ENCODE measurements at regions not wholly inside any gene's neighbourhood (a gene's known extent, or its start where the extent isn't known, plus 50 kb on each side); places are given as distances from the start of the nearest gene placed in this dataset.

DNA sequence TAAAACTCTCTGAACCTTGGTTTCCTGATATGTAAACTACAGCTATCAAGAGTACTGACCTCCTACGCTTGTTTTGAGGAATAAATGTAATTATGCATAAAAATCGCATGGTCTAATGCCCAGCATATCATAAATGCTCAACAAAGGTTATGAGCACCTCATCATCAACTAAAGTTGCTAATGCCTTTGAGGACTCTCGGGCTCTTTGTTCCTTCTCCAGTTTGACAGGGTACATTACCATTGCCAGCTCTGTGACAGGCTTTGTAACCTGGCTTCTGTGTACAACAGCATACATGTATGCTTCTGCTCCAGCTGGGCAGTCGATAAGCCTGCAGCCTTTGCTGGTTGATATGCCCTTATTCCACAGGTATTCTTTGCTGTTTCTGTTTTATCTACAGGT is 95.2 kb downstream of the C9orf152 start:
- intact Hi-C loops (cut with micrococcal nuclease), result loop anchor here (5.0 kb wide), 1 partner anchor 40 kb away; no protein-coding TSS in a partner anchor
- Histone ChIP-seq H3K27ac (ENCODE audit: low read length in 2 of 2) (peak overlapping the region; percentile 26 to 66), H3K79me2 (ENCODE audit: control insufficient read depth, insufficient read depth, low read length) (peaks cover 100% of the 10 kb centered on the region), H3K27me3 (replicated peaks in 1 of 4; ENCODE audit: control extremely low read depth in 1 of 4, control insufficient read depth in 3 of 4, insufficient read depth in 4 of 4, low read length in 3 of 4) (no peaks in the 10 kb centered on the region), H3K4me1 (ENCODE audit: control insufficient read depth in 2 of 2, insufficient read depth in 2 of 2, low read length in 2 of 2) (peaks cover 63 to 83% of the 10 kb centered on the region in 2 donors), H3K36me3 (replicated peaks in 1 of 2; ENCODE audit: control extremely low read depth in 1 of 2, control insufficient read depth in 1 of 2, extremely low read depth in 1 of 2, insufficient read depth in 2 of 2, low read length in 1 of 2) (peaks cover 0 to 22% of the 10 kb centered on the region in 2 experiments), H3K9me3 (ENCODE audit: control extremely low read depth in 1 of 3, control insufficient read depth in 2 of 3, insufficient read depth in 1 of 3, low read length in 2 of 3) (no peaks in the 10 kb centered on the region), H3K9ac (ENCODE audit: low read length) (peak overlapping the region; percentile 10), H3K4me3 (ENCODE audit: control extremely low read depth in 1 of 5, extremely low read depth in 1 of 5, insufficient read depth in 1 of 5, low read depth in 2 of 5, low read length in 4 of 5) (peak overlapping the region in 1 of 5 experiments; percentile 27), H3K4me2 (replicated peaks; ENCODE audit: low read depth, low read length, poor library complexity, severe bottlenecking) (peak overlapping the region; percentile 50), H4K20me1 (ENCODE audit: control insufficient read depth, insufficient read depth, low read length, poor library complexity, severe bottlenecking) (peaks cover 66% of the 10 kb centered on the region), H2AFZ (ENCODE audit: insufficient read depth, low read depth, low read length, poor library complexity, severe bottlenecking) (no peak overlapping the region)
- TF ChIP-seq EZH2 (IDR thresholded peaks at IDR 0.05; ENCODE audit: borderline replicate concordance, insufficient read depth, low read depth, low read length, poor library complexity, severe bottlenecking), result no peak
- TF ChIP-seq, protein P1, sequence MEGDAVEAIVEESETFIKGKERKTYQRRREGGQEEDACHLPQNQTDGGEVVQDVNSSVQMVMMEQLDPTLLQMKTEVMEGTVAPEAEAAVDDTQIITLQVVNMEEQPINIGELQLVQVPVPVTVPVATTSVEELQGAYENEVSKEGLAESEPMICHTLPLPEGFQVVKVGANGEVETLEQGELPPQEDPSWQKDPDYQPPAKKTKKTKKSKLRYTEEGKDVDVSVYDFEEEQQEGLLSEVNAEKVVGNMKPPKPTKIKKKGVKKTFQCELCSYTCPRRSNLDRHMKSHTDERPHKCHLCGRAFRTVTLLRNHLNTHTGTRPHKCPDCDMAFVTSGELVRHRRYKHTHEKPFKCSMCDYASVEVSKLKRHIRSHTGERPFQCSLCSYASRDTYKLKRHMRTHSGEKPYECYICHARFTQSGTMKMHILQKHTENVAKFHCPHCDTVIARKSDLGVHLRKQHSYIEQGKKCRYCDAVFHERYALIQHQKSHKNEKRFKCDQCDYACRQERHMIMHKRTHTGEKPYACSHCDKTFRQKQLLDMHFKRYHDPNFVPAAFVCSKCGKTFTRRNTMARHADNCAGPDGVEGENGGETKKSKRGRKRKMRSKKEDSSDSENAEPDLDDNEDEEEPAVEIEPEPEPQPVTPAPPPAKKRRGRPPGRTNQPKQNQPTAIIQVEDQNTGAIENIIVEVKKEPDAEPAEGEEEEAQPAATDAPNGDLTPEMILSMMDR (IDR thresholded peaks at IDR 0.05), result no peak
- Mint-ChIP-seq H3K4me1 (peaks cover 72% of the 10 kb centered on the region), H3K27me3 (no peaks in the 10 kb centered on the region), H3K4me3 (peak overlapping the region; percentile 69), H3K9me3 (ENCODE audit: insufficient read depth) (no peaks in the 10 kb centered on the region), H3K27ac (peak overlapping the region; percentile 54)
- DNase-seq, result peak; percentile 22
- ATAC-seq (ENCODE audit: low read depth), result peak; percentile 32
- ChIA-PET CTCF (interaction anchor here (0.7 to 4.1 kb wide), 7 partner anchors 13 to 209 kb away, joined by 3 to 20 read pairs (median 3); no protein-coding TSS in a partner anchor), POLR2A (no interaction called here)
- 10% methylated on average over 2 of the region's 4 CpGs for WGBS (ENCODE audit: insufficient coverage)

DNA sequence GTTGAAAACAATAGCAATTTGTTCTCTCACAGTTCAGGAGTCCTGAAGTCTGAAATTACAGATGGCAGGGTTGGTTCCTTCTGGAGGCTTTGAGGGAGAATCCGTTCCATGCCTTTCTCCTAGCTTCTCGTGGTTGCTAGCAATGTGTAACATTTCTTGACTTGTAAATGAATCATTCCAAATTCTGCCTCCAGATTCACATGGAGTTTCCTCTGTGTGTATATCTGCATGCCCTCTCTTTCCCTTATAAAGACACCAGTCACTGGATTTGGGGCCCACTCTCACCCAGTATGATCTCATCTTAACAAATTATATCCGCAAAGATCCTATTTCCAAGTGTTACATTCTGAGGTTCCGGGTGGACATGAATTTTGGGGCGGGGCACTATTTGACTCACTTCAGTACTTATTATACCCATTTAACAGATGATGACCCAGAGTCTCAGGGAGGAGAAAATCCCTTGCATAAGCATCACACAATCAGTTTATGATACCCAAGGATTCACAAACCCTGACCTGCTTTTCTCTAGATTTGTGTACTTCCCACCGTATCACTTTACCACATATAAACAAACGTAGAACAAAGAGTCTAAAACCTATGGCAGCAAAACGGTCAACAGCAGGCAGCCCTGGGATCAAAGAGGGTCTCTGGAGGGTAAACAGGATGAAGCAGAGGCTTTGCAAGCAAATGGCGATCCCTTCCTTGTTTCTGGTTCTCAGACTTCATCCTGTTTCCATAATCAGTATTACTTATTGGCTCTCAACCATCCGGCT is 93.7 kb downstream of the C9orf152 start:
- Histone ChIP-seq H3K4me2 (replicated peaks; ENCODE audit: low read depth, low read length, poor library complexity, severe bottlenecking) (no peak overlapping the region), H3K9me3 (ENCODE audit: control extremely low read depth in 1 of 3, control insufficient read depth in 2 of 3, insufficient read depth in 1 of 3, low read length in 2 of 3) (no peaks in the 10 kb centered on the region), H3K4me1 (ENCODE audit: control insufficient read depth in 2 of 2, insufficient read depth in 2 of 2, low read length in 2 of 2) (peaks cover 64 to 85% of the 10 kb centered on the region in 2 donors), H3K4me3 (ENCODE audit: control extremely low read depth in 1 of 5, extremely low read depth in 1 of 5, insufficient read depth in 1 of 5, low read depth in 2 of 5, low read length in 4 of 5) (no peak overlapping the region), H3K27me3 (replicated peaks in 1 of 4; ENCODE audit: control extremely low read depth in 1 of 4, control insufficient read depth in 3 of 4, insufficient read depth in 4 of 4, low read length in 3 of 4) (no peaks in the 10 kb centered on the region), H3K36me3 (replicated peaks in 1 of 2; ENCODE audit: control extremely low read depth in 1 of 2, control insufficient read depth in 1 of 2, extremely low read depth in 1 of 2, insufficient read depth in 2 of 2, low read length in 1 of 2) (peaks cover 0 to 27% of the 10 kb centered on the region in 2 experiments), H3K27ac (ENCODE audit: low read length in 2 of 2) (peak overlapping the region in 1 of 2 donors; percentile 62), H3K79me2 (ENCODE audit: control insufficient read depth, insufficient read depth, low read length) (peaks cover 99% of the 10 kb centered on the region), H2AFZ (ENCODE audit: insufficient read depth, low read depth, low read length, poor library complexity, severe bottlenecking) (no peak overlapping the region), H3K9ac (ENCODE audit: low read length) (no peak overlapping the region), H4K20me1 (ENCODE audit: control insufficient read depth, insufficient read depth, low read length, poor library complexity, severe bottlenecking) (peaks cover 78% of the 10 kb centered on the region)
- no peak for DNase-seq
- no peaks in the 10 kb centered on the region for H3K9me3 Mint-ChIP-seq (ENCODE audit: insufficient read depth)
- H3K27me3 Mint-ChIP-seq, result no peaks in the 10 kb centered on the region
- peak overlapping the region; percentile 55 for H3K27ac Mint-ChIP-seq
- ChIA-PET POLR2A (no interaction called here), CTCF (interaction anchor here (0.9 kb wide), 1 partner anchor 67 kb away, joined by 4 read pairs; no protein-coding TSS in a partner anchor)
- TF ChIP-seq, protein P1 (IDR thresholded peaks at IDR 0.05), result no peak
- no peak for TF ChIP-seq EZH2 (IDR thresholded peaks at IDR 0.05; ENCODE audit: borderline replicate concordance, insufficient read depth, low read depth, low read length, poor library complexity, severe bottlenecking)
- WGBS (ENCODE audit: insufficient coverage), result 85% methylated on average over 4 of the region's 10 CpGs
- H3K4me3 Mint-ChIP-seq, result peak overlapping the region; percentile 17
- intact Hi-C loops (cut with micrococcal nuclease), result loop anchor here (5.0 kb wide), 1 partner anchor 38 kb away; no protein-coding TSS in a partner anchor
- ATAC-seq (ENCODE audit: low read depth), result no peak
- H3K4me1 Mint-ChIP-seq, result peaks cover 75% of the 10 kb centered on the region

Data from B cell (primary cell).